NB4 (cell line): ENCODE measurements at regions not wholly inside any gene's neighbourhood (a gene's known extent, or its start where the extent isn't known, plus 50 kb on each side); places are given as distances from the start of the nearest gene placed in this dataset.

ENCODE experiments used
- DNase-seq: peaks from one replicate; pipeline ENCODE4 v3.0.0; 2010; ENCODE audit warnings: low read depth
- H3K4me3 ChIP-seq: one replicate; pipeline ENCODE4 v1.5.1; 2011; ENCODE audit warnings: mild to moderate bottlenecking, low read depth, low read length, moderate library complexity
- MYC ChIP-seq: IDR thresholded peaks from 2 replicates; pipeline ENCODE4 v1.6.1; 2011; ENCODE audit warnings: low read depth, low read length
- POLR2A ChIP-seq: IDR thresholded peaks from 2 replicates; pipeline ENCODE4 v1.6.1; 2011; ENCODE audit warnings: mild to moderate bottlenecking; ENCODE audit not compliant: insufficient read length; ENCODE audit errors: extremely low read depth
- TF ChIP-seq, protein P1 (sequence below): IDR thresholded peaks from 2 replicates; pipeline ENCODE4 v1.6.1; 2011; ENCODE audit warnings: low read depth, low read length
- TF ChIP-seq, protein P2 (sequence below): IDR thresholded peaks from one replicate; pipeline ENCODE4 v1.5.1; 2012; ENCODE audit warnings: low read depth, low read length

DNA sequence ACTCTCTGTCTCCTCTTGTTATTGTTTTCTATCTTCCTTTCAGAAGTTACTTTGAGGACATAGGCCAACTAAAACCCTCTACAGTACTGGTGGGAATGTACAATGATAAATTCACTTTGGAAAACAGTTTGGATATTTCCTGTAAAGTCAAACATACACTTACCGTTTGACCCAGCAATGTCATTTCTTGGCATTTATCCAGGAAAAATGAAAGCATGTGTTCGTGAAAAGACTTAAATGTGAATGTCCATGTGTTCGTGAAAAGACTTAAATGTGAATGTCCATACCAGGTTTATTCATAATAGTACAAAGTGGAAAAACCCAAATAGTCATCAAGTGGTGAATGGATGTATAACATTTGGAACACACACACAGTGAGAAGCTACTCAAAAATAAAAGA, 361.5 kb upstream of the DPH6 start:
- TF ChIP-seq POLR2A: no peak
- TF ChIP-seq, protein P1, sequence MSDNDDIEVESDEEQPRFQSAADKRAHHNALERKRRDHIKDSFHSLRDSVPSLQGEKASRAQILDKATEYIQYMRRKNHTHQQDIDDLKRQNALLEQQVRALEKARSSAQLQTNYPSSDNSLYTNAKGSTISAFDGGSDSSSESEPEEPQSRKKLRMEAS: no peak
- TF ChIP-seq MYC: no peak
- TF ChIP-seq, protein P2, sequence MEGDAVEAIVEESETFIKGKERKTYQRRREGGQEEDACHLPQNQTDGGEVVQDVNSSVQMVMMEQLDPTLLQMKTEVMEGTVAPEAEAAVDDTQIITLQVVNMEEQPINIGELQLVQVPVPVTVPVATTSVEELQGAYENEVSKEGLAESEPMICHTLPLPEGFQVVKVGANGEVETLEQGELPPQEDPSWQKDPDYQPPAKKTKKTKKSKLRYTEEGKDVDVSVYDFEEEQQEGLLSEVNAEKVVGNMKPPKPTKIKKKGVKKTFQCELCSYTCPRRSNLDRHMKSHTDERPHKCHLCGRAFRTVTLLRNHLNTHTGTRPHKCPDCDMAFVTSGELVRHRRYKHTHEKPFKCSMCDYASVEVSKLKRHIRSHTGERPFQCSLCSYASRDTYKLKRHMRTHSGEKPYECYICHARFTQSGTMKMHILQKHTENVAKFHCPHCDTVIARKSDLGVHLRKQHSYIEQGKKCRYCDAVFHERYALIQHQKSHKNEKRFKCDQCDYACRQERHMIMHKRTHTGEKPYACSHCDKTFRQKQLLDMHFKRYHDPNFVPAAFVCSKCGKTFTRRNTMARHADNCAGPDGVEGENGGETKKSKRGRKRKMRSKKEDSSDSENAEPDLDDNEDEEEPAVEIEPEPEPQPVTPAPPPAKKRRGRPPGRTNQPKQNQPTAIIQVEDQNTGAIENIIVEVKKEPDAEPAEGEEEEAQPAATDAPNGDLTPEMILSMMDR: no peak
- H3K4me3 ChIP-seq: no peak overlapping the region
- DNase-seq: no peak

DNA sequence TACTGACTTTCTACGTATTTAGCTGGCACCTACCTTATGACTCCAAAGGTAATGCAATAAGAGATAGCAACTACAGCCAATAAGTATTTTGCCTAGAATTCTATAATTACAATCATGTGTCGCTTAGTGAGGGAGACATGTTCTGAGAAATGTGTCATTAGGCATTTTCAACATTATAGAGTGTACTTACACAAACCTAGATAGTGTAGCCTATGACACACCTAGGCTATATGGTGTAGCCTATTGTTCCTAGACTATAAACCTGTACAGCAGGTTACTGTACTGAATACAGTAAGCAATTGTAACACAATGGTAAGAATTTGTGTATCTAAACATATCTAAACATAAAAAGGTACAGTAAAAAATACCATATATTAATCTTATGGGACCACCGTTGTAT, 363.4 kb upstream of the DPH6 start:
- TF ChIP-seq MYC (no peak), POLR2A (no peak)
- TF ChIP-seq, protein P1: no peak
- TF ChIP-seq, protein P2: no peak
- no peak for DNase-seq
- no peak overlapping the region for H3K4me3 ChIP-seq

DNA sequence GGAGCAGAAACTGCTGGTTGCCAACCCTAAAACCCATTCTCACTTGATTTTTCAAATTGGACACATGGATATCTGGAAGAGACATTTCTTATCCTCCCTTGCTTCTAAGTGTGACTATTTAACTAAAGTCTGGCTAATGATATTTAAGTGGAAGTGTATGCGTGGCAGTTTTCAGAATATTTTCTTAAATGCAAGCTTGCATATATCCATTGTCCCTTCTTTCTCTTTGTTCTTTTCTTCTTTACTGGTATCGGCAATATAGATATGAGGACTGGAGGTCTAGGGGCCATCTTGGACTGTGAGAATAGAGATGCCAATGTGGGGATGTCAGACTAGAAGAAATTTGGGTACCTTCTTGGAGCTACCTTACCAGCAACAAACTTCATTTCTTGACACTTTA, 364.3 kb upstream of the DPH6 start:
- TF ChIP-seq MYC: no peak
- TF ChIP-seq, protein P2: no peak
- no peak for TF ChIP-seq POLR2A
- TF ChIP-seq, protein P1: no peak
- no peak overlapping the region for H3K4me3 ChIP-seq
- no peak for DNase-seq

DNA sequence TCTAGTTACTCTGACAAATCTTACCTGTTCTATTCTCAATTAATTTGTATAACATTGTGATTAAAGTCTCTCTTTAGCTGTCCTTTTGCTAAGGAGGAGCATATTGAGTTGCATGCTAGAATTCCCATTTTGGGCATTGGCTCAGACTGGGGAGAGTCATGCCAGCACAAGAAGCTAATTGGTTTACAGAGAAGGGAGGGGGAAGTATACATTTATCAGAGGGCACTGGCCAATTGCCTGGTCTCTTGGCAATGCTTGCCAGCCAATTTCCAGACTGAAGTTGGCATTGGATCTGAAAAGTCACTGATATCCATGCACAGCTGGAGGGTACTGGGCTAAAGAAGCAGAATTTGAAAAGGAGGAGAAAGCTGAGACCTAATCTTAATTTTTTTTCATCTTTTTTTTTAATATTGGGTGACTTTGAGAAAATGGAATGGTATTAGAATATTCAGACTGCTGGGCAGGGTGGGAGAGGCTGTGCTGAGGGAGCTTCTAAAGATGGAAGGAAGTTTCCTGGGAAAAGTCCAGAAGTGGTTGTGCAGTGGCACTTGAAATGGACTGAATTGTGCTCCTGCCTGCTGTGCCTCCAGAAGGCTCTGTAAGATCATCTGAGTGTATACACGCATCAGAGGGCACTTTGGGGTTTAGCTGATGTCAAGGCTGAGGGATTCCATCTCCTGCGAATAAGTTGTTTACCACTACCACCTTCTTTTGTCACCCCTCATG, 365.2 kb upstream of the DPH6 start:
- TF ChIP-seq, protein P1: no peak
- TF ChIP-seq MYC (no peak), POLR2A (no peak)
- TF ChIP-seq, protein P2: no peak
- no peak overlapping the region for H3K4me3 ChIP-seq
- DNase-seq: no peak

DNA sequence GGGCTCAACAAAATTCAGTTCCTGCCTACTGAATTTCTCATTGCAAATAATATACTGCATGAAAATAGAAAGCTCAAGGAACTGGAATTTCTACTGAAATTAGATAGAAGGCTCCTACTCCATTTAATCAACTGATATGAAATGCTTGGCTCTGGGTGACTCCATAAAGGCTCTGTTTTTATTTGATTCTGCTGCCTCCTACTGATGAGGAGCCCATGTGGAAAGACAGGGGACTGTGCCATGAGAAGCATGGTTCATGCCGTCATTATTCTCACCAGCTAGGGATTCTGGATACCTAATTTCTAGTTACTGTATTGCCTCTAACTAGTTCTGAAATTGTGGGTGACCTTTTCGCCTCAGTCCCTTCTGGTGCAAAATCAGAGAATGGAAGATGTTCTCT, 366.2 kb upstream of the DPH6 start:
- H3K4me3 ChIP-seq: no peak overlapping the region
- no peak for DNase-seq
- TF ChIP-seq, protein P1: no peak
- TF ChIP-seq POLR2A (no peak), MYC (no peak)

DNA sequence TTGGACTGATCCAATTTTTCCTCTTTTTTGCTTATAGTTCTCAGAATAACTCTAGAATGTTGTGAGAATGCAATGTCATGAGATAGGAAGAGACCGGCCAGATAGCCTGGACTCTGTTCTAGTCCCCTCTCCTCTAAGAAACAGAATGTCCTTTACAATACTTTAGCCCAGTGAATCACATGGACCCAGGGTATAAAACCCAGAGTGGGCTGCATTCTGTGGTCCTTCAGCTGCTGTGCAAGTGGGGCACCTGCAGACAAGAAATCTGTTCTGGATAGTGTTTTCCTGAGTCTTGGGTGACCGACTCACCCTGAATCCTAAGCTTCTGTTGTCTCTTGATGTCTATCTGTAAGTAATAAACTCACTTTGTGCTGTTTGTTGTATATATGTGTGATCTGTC, 368.6 kb upstream of the DPH6 start:
- TF ChIP-seq, protein P1: no peak
- TF ChIP-seq POLR2A (no peak), MYC (no peak)
- TF ChIP-seq, protein P2: no peak
- DNase-seq: no peak
- H3K4me3 ChIP-seq: no peak overlapping the region
